WTC11 (cell line): ENCODE measurements at regions not wholly inside any gene's neighbourhood (a gene's known extent, or its start where the extent isn't known, plus 50 kb on each side); places are given as distances from the start of the nearest gene placed in this dataset.

ENCODE experiments used
- ATAC-seq: fragments of 200-7000 bp; cut with Tn5 transposase; 2 replicates; pipeline ENCODE4 v1.10.0; 2021; ENCODE audit warnings: mild to moderate bottlenecking, moderate library complexity
- CTCF ChIA-PET: fragments of 300-600 bp; sonication (Branson Sonifier 250); formaldehyde crosslinking; loops from one replicate; lab custom pipeline; 2021; ENCODE audit warnings: antibody characterized with exemption; lab: Charles Lee
- POLR2A ChIA-PET: fragments of 350-600 bp; sonication (Branson Sonifier 250); formaldehyde crosslinking; loops from one replicate; lab custom pipeline; 2021; ENCODE audit warnings: antibody characterized with exemption; lab: Charles Lee
- DNase-seq: peaks from one replicate; pipeline ENCODE4 v3.0.0; 2021; ENCODE audit warnings: low spot score
- H3K27ac Mint-ChIP-seq: 2 replicates; pipeline ENCODE4 v1.8.0; 2021; ENCODE audit warnings: mixed read lengths
- H3K27me3 Mint-ChIP-seq: 2 replicates; pipeline ENCODE4 v1.8.0; 2021; ENCODE audit warnings: low read depth, mild to moderate bottlenecking, moderate library complexity, mixed read lengths
- H3K36me3 Mint-ChIP-seq: 2 replicates; pipeline ENCODE4 v1.8.0; 2021; ENCODE audit warnings: mixed read lengths
- H3K4me1 Mint-ChIP-seq: 2 replicates; pipeline ENCODE4 v1.8.0; 2022; ENCODE audit warnings: mixed read lengths
- H3K4me3 Mint-ChIP-seq: 2 replicates; pipeline ENCODE4 v1.8.0; 2021; ENCODE audit warnings: mild to moderate bottlenecking, moderate library complexity, mixed read lengths
- H3K9me3 Mint-ChIP-seq: 2 replicates; pipeline ENCODE4 v1.8.0; 2021; ENCODE audit warnings: mixed read lengths
- E2F5 ChIP-seq: sonication (generic); formaldehyde crosslinking; IDR thresholded peaks from 2 replicates; pipeline ENCODE4 v1.8.1; 2022; ENCODE audit warnings: mild to moderate bottlenecking, moderate library complexity, missing genetic modification reagents
- JUN ChIP-seq: sonication (generic); formaldehyde crosslinking; IDR thresholded peaks from 2 replicates; pipeline ENCODE4 v1.8.0; 2023; ENCODE audit warnings: mild to moderate bottlenecking, missing genetic modification reagents
- MYBL2 ChIP-seq: sonication (generic); formaldehyde crosslinking; IDR thresholded peaks from 2 replicates; pipeline ENCODE4 v1.8.1; 2023; ENCODE audit warnings: mild to moderate bottlenecking, moderate library complexity, missing genetic modification reagents
- NR1H2 ChIP-seq: sonication (generic); formaldehyde crosslinking; IDR thresholded peaks from 2 replicates; pipeline ENCODE4 v1.9.0; 2021; ENCODE audit warnings: mild to moderate bottlenecking, moderate library complexity, missing genetic modification reagents
- NR2C2 ChIP-seq: sonication (generic); formaldehyde crosslinking; IDR thresholded peaks from 2 replicates; pipeline ENCODE4 v1.8.0; 2022; ENCODE audit warnings: mild to moderate bottlenecking, missing genetic modification reagents
- PRRX2 ChIP-seq: fragments of 250-450 bp; sonication (Bioruptor Pico); IDR thresholded peaks from 2 replicates; pipeline ENCODE4 v1.8.0; 2021; ENCODE audit warnings: mild to moderate bottlenecking
- SMAD4 ChIP-seq: sonication (generic); formaldehyde crosslinking; IDR thresholded peaks from 2 replicates; pipeline ENCODE4 v1.8.0; 2022; ENCODE audit warnings: mild to moderate bottlenecking, missing genetic modification reagents
- SP1 ChIP-seq: sonication (generic); formaldehyde crosslinking; conservative IDR thresholded peaks from 2 replicates; pipeline ENCODE4 v1.8.1; 2022; ENCODE audit warnings: missing genetic modification reagents
- STAT6 ChIP-seq: sonication (generic); formaldehyde crosslinking; conservative IDR thresholded peaks from 2 replicates; pipeline ENCODE4 v1.8.1; 2023; ENCODE audit warnings: mild to moderate bottlenecking, low read depth, missing genetic modification reagents, moderate library complexity
- ZBTB21 ChIP-seq: sonication (generic); formaldehyde crosslinking; IDR thresholded peaks from 2 replicates; pipeline ENCODE4 v1.8.1; 2023; ENCODE audit warnings: mild to moderate bottlenecking, missing genetic modification reagents, borderline replicate concordance
- ZBTB43 ChIP-seq: sonication (generic); formaldehyde crosslinking; IDR thresholded peaks from 2 replicates; pipeline ENCODE4 v1.8.1; 2023; ENCODE audit warnings: mild to moderate bottlenecking, missing genetic modification reagents
- ZNF138 ChIP-seq: sonication (generic); formaldehyde crosslinking; conservative IDR thresholded peaks from 2 replicates; pipeline ENCODE4 v1.8.1; 2022; ENCODE audit warnings: mild to moderate bottlenecking, moderate library complexity, missing genetic modification reagents
- ZNF263 ChIP-seq: sonication (generic); formaldehyde crosslinking; IDR thresholded peaks from 2 replicates; pipeline ENCODE4 v1.8.1; 2022; ENCODE audit warnings: low read depth, mild to moderate bottlenecking, moderate library complexity, missing genetic modification reagents
- ZNF317 ChIP-seq: sonication (generic); formaldehyde crosslinking; IDR thresholded peaks from 2 replicates; pipeline ENCODE4 v1.8.1; 2023; ENCODE audit warnings: low read depth, mild to moderate bottlenecking, moderate library complexity, missing genetic modification reagents, borderline replicate concordance
- ZNF532 ChIP-seq: fragments of 250-450 bp; sonication (Bioruptor Pico); IDR thresholded peaks from 2 replicates; pipeline ENCODE4 v1.9.0; 2021; ENCODE audit warnings: mild to moderate bottlenecking, borderline replicate concordance

- no peak for TF ChIP-seq STAT6 (CRISPR knock-in tag)
- TF ChIP-seq NR2C2 (CRISPR knock-in tag), result no peak
- TF ChIP-seq PRRX2 (CRISPR knock-in tag), result no peak
- TF ChIP-seq ZNF138, result no peak
- no peak for TF ChIP-seq NR1H2 (CRISPR knock-in tag)
These were observed 103.7 kb downstream of the TRIM51G start (continued) for GRCh38 chr11:48880021-48880441.

- ATAC-seq, result no peak
- TF ChIP-seq SP1 (CRISPR knock-in tag) (no peak), ZNF532 (CRISPR knock-in tag) (no peak), ZBTB43 (CRISPR knock-in tag) (no peak), E2F5 (CRISPR knock-in tag) (no peak), ZNF317 (CRISPR knock-in tag) (no peak), NR2C2 (CRISPR knock-in tag) (no peak), MYBL2 (CRISPR knock-in tag) (no peak), ZBTB21 (CRISPR knock-in tag) (no peak), SMAD4 (no peak), ZNF263 (CRISPR knock-in tag) (no peak), JUN (CRISPR knock-in tag) (no peak)
- TF ChIP-seq, all 79 proteins: peak for 0
- H3K27me3 Mint-ChIP-seq, result peaks cover 13% of the 10 kb centered on the region
These were observed 104.4 kb downstream of the TRIM51G start for GRCh38 chr11:48879256-48879655.

More at GRCh38 chr11:48879256-48879655, 104.4 kb downstream of the TRIM51G start:
- Mint-ChIP-seq H3K4me3 (no peak overlapping the region), H3K9me3 (peaks cover 53% of the 10 kb centered on the region), H3K4me1 (no peaks in the 10 kb centered on the region), H3K27ac (no peak overlapping the region), H3K36me3 (peaks cover 54% of the 10 kb centered on the region)
- ChIA-PET CTCF (no interaction called here), POLR2A (no interaction called here)
- no peak for DNase-seq
